ENCODE measurements at regions not wholly inside any gene's neighbourhood (a gene's known extent, or its start where the extent isn't known, plus 50 kb on each side); places are given as distances from the start of the nearest gene placed in this dataset.

- no peak for TF ChIP-seq EZH2phosphoT487 (IDR thresholded peaks at IDR 0.05; ENCODE audit: low read depth)
- TF ChIP-seq, protein P1, sequence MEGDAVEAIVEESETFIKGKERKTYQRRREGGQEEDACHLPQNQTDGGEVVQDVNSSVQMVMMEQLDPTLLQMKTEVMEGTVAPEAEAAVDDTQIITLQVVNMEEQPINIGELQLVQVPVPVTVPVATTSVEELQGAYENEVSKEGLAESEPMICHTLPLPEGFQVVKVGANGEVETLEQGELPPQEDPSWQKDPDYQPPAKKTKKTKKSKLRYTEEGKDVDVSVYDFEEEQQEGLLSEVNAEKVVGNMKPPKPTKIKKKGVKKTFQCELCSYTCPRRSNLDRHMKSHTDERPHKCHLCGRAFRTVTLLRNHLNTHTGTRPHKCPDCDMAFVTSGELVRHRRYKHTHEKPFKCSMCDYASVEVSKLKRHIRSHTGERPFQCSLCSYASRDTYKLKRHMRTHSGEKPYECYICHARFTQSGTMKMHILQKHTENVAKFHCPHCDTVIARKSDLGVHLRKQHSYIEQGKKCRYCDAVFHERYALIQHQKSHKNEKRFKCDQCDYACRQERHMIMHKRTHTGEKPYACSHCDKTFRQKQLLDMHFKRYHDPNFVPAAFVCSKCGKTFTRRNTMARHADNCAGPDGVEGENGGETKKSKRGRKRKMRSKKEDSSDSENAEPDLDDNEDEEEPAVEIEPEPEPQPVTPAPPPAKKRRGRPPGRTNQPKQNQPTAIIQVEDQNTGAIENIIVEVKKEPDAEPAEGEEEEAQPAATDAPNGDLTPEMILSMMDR (IDR thresholded peaks at IDR 0.05; ENCODE audit: low read depth, low read length), result no peak
- Histone ChIP-seq H3K79me2 (ENCODE audit: low read length) (no peaks in the 10 kb centered on the region), H4K20me1 (ENCODE audit: insufficient read depth, low read length) (no peaks in the 10 kb centered on the region), H3K4me1 (ENCODE audit: low read length) (no peaks in the 10 kb centered on the region), H3K27me3 (ENCODE audit: low read depth, low read length) (peaks cover 26% of the 10 kb centered on the region), H3K36me3 (replicated peaks; ENCODE audit: low read depth, low read length) (no peaks in the 10 kb centered on the region), H3K9me3 (ENCODE audit: insufficient read depth, low read length) (no peaks in the 10 kb centered on the region), H3K9ac (ENCODE audit: low read length) (no peak overlapping the region), H3K4me3 (ENCODE audit: low read length) (no peak overlapping the region), H3K4me2 (ENCODE audit: low read length) (no peak overlapping the region), H2AFZ (ENCODE audit: low read depth, low read length) (no peak overlapping the region), H3K27ac (ENCODE audit: low read length) (no peak overlapping the region)
Measured at GRCh38 chr15:96270581-96271172, 59.8 kb upstream of the NR2F2 start.

DNA sequence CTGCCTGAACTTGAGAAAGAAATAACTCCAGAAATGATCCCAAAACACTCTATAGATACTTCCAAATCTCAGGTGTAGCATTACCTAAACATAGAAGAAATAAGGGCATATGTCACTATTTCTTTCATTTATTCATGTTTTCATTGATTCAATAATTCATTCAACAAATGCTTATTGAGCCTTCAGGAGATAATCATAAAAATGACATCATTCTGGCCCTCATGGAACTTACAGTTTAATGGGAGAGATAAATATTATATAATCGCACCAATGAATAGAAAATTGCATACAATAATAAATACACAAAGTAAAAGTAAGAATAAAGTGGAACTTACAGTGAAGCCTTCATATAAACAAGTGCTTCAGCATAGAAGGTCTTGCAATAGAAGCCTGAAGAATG, 58.1 kb upstream of the NR2F2 start:
- Histone ChIP-seq H3K4me3 (ENCODE audit: low read length) (no peak overlapping the region), H3K9me3 (ENCODE audit: insufficient read depth, low read length) (no peaks in the 10 kb centered on the region), H3K9ac (ENCODE audit: low read length) (no peak overlapping the region), H3K27ac (ENCODE audit: low read length) (no peak overlapping the region), H3K36me3 (replicated peaks; ENCODE audit: low read depth, low read length) (no peaks in the 10 kb centered on the region), H3K4me1 (ENCODE audit: low read length) (no peaks in the 10 kb centered on the region), H2AFZ (ENCODE audit: low read depth, low read length) (no peak overlapping the region), H3K79me2 (ENCODE audit: low read length) (no peaks in the 10 kb centered on the region), H3K4me2 (ENCODE audit: low read length) (no peak overlapping the region), H3K27me3 (ENCODE audit: low read depth, low read length) (peaks cover 12% of the 10 kb centered on the region; the same call in 1 of the 2 replicates), H4K20me1 (ENCODE audit: insufficient read depth, low read length) (no peaks in the 10 kb centered on the region)
- no peak for TF ChIP-seq EZH2phosphoT487 (IDR thresholded peaks at IDR 0.05; ENCODE audit: low read depth)
- TF ChIP-seq, protein P1 (IDR thresholded peaks at IDR 0.05; ENCODE audit: low read depth, low read length), result no peak

DNA sequence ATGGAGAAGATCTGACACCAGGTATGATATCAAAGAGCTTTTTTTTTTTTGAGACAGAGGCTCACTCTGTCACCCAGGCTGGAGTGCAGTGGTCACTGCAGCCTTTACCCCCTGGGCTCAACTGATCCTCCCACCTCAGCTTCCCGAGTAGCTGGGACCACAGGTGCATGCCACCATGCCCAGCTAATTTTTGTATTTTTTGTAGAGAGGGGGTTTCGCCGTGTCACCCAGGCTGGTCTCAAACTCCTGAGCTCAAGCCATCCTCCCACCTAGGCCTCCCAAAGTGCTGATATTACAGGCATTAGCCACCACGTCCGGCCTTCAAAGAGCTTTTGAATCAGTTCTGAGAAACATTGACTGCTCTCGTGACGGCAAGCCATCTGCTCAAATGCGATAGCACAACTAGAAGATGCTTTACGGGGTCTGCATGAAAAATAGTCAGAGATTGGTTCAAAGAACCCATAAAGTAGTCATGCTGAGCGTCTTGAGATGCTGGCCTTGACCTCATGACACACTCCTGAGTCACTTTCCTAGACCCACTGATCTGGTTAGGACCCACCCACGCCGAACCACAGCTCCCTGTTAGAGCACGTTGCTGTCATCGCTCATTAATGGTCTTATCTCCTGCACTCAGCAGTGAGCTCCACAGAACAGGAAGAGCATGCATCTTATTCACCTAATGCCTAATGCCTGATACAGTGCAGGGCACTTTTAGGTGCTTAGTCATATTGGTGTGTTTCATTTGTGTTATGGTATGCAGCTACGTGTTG, 57.0 kb upstream of the NR2F2 start:
- H3K4me3 ChIP-seq (ENCODE audit: low read length), result no peak overlapping the region
- no peak overlapping the region for H3K27ac ChIP-seq (ENCODE audit: low read length)
- no peak overlapping the region for H3K4me2 ChIP-seq (ENCODE audit: low read length)
- no peaks in the 10 kb centered on the region for H3K9me3 ChIP-seq (ENCODE audit: insufficient read depth, low read length)
- no peak overlapping the region for H3K9ac ChIP-seq (ENCODE audit: low read length)
- H3K79me2 ChIP-seq (ENCODE audit: low read length), result no peaks in the 10 kb centered on the region
- H3K36me3 ChIP-seq (replicated peaks; ENCODE audit: low read depth, low read length), result no peaks in the 10 kb centered on the region
- H3K27me3 ChIP-seq (ENCODE audit: low read depth, low read length), result peaks cover 9% of the 10 kb centered on the region; the same call in 1 of the 2 replicates
- TF ChIP-seq, protein P1 (IDR thresholded peaks at IDR 0.05; ENCODE audit: low read depth, low read length), result no peak
- TF ChIP-seq EZH2phosphoT487 (IDR thresholded peaks at IDR 0.05; ENCODE audit: low read depth), result no peak
- no peak overlapping the region for H2AFZ ChIP-seq (ENCODE audit: low read depth, low read length)
- H3K4me1 ChIP-seq (ENCODE audit: low read length), result no peaks in the 10 kb centered on the region
- H4K20me1 ChIP-seq (ENCODE audit: insufficient read depth, low read length), result no peaks in the 10 kb centered on the region

DNA sequence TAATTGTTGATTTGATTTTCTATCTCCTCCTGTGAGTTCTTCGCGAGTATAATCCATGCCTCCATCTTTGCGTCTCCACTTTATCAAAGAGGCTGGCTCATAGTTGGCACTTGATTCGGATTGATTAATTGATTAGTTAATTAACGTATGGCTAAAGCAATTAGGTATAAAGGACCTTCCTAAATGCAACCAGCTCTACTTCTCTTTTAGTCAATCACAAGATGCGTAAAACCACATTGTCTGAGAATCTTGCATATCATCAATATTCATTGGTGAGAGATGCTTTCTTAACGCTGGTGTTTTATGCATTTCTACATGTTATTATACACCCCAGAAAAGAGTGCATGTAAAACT, 56.4 kb upstream of the NR2F2 start:
- H3K27me3 ChIP-seq (ENCODE audit: low read depth, low read length), result peaks cover 9% of the 10 kb centered on the region; the same call in 1 of the 2 replicates
- no peak overlapping the region for H3K27ac ChIP-seq (ENCODE audit: low read length)

More for the DNA sequence above, 56.4 kb upstream of the NR2F2 start:
- Histone ChIP-seq H4K20me1 (ENCODE audit: insufficient read depth, low read length) (no peaks in the 10 kb centered on the region), H3K79me2 (ENCODE audit: low read length) (no peaks in the 10 kb centered on the region), H2AFZ (ENCODE audit: low read depth, low read length) (no peak overlapping the region), H3K4me1 (ENCODE audit: low read length) (no peaks in the 10 kb centered on the region), H3K9ac (ENCODE audit: low read length) (no peak overlapping the region), H3K4me3 (ENCODE audit: low read length) (no peak overlapping the region), H3K36me3 (replicated peaks; ENCODE audit: low read depth, low read length) (no peaks in the 10 kb centered on the region), H3K9me3 (ENCODE audit: insufficient read depth, low read length) (no peaks in the 10 kb centered on the region), H3K4me2 (ENCODE audit: low read length) (no peak overlapping the region)
- TF ChIP-seq EZH2phosphoT487 (IDR thresholded peaks at IDR 0.05; ENCODE audit: low read depth), result no peak
- TF ChIP-seq, protein P1 (IDR thresholded peaks at IDR 0.05; ENCODE audit: low read depth, low read length), result no peak

Measured in OCI-LY3 (cell line).